Spinal cord (tissue), 9 donors: ENCODE measurements at regions not wholly inside any gene's neighbourhood (a gene's known extent, or its start where the extent isn't known, plus 50 kb on each side); places are given as distances from the start of the nearest gene placed in this dataset.
A peak's percentile ranks its signal among the peaks of the same experiment; 100 is the strongest.
"Not testable (repeated sequence)": the region's sequence is repeated elsewhere in the genome, so short reads cannot be mapped to it uniquely, and the experiment has no call there.

Experiments used
- DNase-seq, 6 donors: peaks; one replicate each; pipeline versions ENCODE4 v3.0.0 to v3.0.0-alpha.2; 2013 to 2015; ENCODE audit warnings: low spot score in 6 of 6, low read depth in 4 of 6
- H3K27ac ChIP-seq: one replicate; pipeline ENCODE4 v1.5.1; 2013; ENCODE audit warnings: low read depth, low read length, control low read depth
- H3K27me3 ChIP-seq: one replicate; pipeline ENCODE4 v1.6.1; 2013; ENCODE audit warnings: low read length; ENCODE audit not compliant: control insufficient read depth, insufficient read depth
- H3K36me3 ChIP-seq: one replicate; pipeline ENCODE4 v1.6.1; 2013; ENCODE audit warnings: low read length; ENCODE audit not compliant: control insufficient read depth, insufficient read depth
- H3K4me1 ChIP-seq: one replicate; pipeline ENCODE4 v1.6.1; 2013; ENCODE audit warnings: low read length; ENCODE audit not compliant: control insufficient read depth, insufficient read depth
- H3K4me3 ChIP-seq: one replicate; pipeline ENCODE4 v1.5.1; 2013; ENCODE audit warnings: low read depth, low read length, control low read depth
- H3K9me3 ChIP-seq: one replicate; pipeline ENCODE4 v1.6.1; 2013; ENCODE audit warnings: low read length; ENCODE audit not compliant: control insufficient read depth, insufficient read depth
- WGBS: methylation state at CpG from one replicate; pipeline ENCODE4 v1.1.5; 2013; ENCODE audit warnings: missing lambda C conversion rate; ENCODE audit not compliant: insufficient coverage; 5-methylcytosine and 5-hydroxymethylcytosine counted together
- donor health status: healthy.

- H3K36me3 ChIP-seq: no peaks in the 10 kb centered on the region
- 77% methylated on average over 5 of the region's 5 CpGs for WGBS
- H3K27ac ChIP-seq: no peak overlapping the region
- no peak for DNase-seq
- no peak overlapping the region for H3K4me3 ChIP-seq
- H3K4me1 ChIP-seq: no peaks in the 10 kb centered on the region
- H3K9me3 ChIP-seq: no peaks in the 10 kb centered on the region
- no peaks in the 10 kb centered on the region for H3K27me3 ChIP-seq
Observed at GRCh38 chr1:232709386-232709785, 79.5 kb upstream of the SIPA1L2 start.

GRCh38 chr1:232711996-232712395 lies 82.1 kb upstream of the SIPA1L2 start:
- Histone ChIP-seq H3K27me3 (no peaks in the 10 kb centered on the region), H3K4me3 (no peak overlapping the region), H3K36me3 (no peaks in the 10 kb centered on the region), H3K9me3 (no peaks in the 10 kb centered on the region), H3K4me1 (no peaks in the 10 kb centered on the region), H3K27ac (no peak overlapping the region)
- WGBS: 73% methylated on average over 2 of the region's 6 CpGs
- peak in 2 of 6 donors; percentile 19 to 34 for DNase-seq

DNA sequence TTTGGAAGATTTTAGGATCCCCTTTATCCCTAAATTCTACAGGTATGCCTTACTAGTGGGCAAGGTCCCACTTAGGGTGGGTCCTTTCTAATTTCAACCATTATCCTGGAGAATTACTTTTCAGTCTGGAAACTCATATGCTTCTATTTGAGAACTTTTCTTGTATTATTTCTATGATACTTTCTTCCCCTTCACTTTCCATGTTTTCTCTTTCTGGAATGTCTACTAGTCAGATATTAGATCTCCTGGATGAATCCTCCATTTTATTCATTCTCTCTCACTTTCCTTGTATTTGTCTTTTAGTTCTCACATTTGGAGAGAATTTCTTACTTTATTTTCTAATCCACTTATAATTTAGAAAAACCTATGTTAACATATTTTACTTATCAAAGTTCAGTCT lies 83.9 kb upstream of the SIPA1L2 start:
- no peaks in the 10 kb centered on the region for H3K9me3 ChIP-seq
- H3K27me3 ChIP-seq: no peaks in the 10 kb centered on the region
- H3K4me1 ChIP-seq: no peaks in the 10 kb centered on the region
- H3K36me3 ChIP-seq: no peaks in the 10 kb centered on the region
- no peak overlapping the region for H3K27ac ChIP-seq
- no peak overlapping the region for H3K4me3 ChIP-seq
- no peak for DNase-seq

- H3K36me3 ChIP-seq: no peaks in the 10 kb centered on the region
- no peak overlapping the region for H3K4me3 ChIP-seq
- no peak overlapping the region for H3K27ac ChIP-seq
- DNase-seq: no peak
- no peaks in the 10 kb centered on the region for H3K9me3 ChIP-seq
- H3K27me3 ChIP-seq: no peaks in the 10 kb centered on the region
- no peaks in the 10 kb centered on the region for H3K4me1 ChIP-seq
Observed at GRCh38 chr1:232715154-232715553, 85.2 kb upstream of the SIPA1L2 start.

DNA sequence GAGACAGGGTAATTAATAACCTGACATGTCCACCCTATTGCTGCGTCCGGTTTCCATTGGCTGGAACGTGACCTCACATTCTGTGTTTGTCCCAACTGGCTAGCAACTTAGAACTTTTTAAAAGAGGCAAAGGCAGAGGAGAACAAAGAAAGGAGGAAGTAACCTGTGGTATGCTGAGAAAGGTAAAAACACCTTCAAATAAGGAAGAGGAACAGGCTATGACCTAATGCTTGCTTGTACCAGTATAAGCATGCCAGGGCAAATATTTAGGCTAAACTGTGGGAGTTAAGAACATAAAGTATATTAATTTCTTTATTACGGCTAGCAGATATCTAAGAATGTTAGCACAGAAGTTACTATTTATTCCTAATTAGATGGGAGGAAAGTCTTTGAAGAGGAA lies 87.3 kb upstream of the MAP10 start:
- H3K9me3 ChIP-seq, H3K4me3 ChIP-seq, H3K27me3 ChIP-seq, H3K27ac ChIP-seq, DNase-seq, H3K4me1 ChIP-seq, H3K36me3 ChIP-seq: not testable (repeated sequence)
- no CpG with 5 or more reads among the region's 4 CpGs for WGBS

GRCh38 chr1:232718928-232719927 lies 86.0 kb upstream of the MAP10 start:
- Histone ChIP-seq H3K9me3 (no peaks in the 10 kb centered on the region), H3K4me1 (no peaks in the 10 kb centered on the region), H3K36me3 (no peaks in the 10 kb centered on the region), H3K27ac (no peak overlapping the region), H3K27me3 (no peaks in the 10 kb centered on the region), H3K4me3 (no peak overlapping the region)
- WGBS: 92% methylated on average over 2 of the region's 7 CpGs
- no peak for DNase-seq

GRCh38 chr1:232722626-232723025 lies 82.6 kb upstream of the MAP10 start:
- Histone ChIP-seq H3K27ac (no peak overlapping the region), H3K27me3 (no peaks in the 10 kb centered on the region), H3K36me3 (no peaks in the 10 kb centered on the region), H3K4me1 (no peaks in the 10 kb centered on the region), H3K9me3 (no peaks in the 10 kb centered on the region), H3K4me3 (no peak overlapping the region)
- 100% methylated on average over 2 of the region's 3 CpGs for WGBS
- no peak for DNase-seq

DNA sequence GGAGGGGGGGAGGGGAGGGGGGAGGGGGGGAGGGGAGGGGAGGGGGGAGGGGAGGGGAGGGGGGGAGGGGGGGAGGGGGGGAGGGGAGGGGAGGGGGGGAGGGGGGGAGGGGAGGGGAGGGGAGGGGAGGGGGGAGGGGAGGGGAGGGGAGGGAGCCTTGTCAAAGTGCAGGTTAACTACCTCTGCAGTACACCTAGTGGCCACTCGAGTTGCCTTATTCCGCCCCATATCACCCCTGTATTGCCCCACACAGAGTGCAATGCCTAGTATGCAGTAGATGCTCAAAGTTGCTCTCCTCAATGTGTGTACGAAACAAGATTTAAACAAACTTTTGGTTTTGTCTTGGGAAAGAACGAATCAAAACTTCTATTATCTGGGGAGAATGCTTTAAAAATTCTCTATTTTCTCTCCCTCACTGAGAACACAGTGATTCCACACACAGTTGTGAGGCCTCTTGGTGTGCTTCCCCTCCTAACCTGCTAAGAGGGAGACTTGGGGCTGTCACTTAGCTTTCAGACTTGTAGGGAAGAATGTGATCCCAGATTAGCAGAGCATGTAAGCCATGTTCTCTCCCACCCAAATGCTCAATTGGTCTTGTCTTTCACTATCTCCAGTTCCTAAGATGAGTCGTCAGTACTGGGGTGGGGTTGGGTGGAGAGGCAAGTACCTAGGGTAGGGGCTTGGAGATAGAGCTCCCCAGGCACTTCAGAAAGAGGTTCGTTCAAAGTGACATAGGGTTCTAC lies 79.7 kb upstream of the MAP10 start:
- Histone ChIP-seq H3K36me3 (no peaks in the 10 kb centered on the region), H3K4me1 (no peaks in the 10 kb centered on the region), H3K9me3 (no peaks in the 10 kb centered on the region), H3K4me3 (no peak overlapping the region), H3K27me3 (no peaks in the 10 kb centered on the region), H3K27ac (no peak overlapping the region)
- DNase-seq: no peak
- WGBS: 100% methylated on average over 3 of the region's 6 CpGs

DNA sequence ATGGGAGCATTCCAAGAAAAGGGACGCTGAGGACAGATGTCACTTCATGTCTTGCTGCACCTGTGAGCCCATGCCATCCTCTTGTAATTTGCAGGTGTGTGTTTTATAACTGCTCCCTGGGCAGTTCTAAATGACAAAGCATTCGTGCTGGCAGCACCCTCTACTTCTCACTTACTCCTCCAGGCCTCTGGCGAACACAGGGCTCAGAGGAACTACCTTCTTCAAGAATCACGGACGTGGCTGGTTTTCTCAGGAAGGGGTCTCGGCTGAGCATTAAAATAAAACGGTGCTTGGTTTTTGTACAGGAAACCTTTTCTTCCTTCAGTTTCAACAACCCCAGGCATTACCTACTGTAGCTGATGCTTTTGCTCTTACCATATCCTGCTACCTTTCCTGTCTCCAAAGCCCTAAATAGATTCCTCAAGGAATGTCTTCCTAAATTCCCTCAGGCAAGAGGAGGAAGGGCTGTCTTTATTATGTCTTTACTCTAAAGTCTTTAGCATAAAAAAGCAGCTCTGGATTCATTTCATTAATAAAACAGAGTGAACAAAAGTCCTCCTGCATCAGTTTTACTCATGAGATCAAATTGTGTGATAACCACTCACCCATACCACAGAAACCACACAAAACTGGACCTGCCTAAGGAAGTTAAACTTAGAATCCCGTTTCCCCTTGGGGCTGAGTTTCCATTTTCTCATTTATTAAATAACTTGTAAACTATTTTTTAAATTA lies 79.0 kb upstream of the MAP10 start:
- Histone ChIP-seq H3K4me1 (no peaks in the 10 kb centered on the region), H3K27me3 (no peaks in the 10 kb centered on the region), H3K9me3 (no peaks in the 10 kb centered on the region), H3K36me3 (no peaks in the 10 kb centered on the region), H3K27ac (no peak overlapping the region), H3K4me3 (no peak overlapping the region)
- WGBS: 86% methylated on average over 6 of the region's 8 CpGs
- DNase-seq: no peak
